H9 (cell line): ENCODE measurements at regions not wholly inside any gene's neighbourhood (a gene's known extent, or its start where the extent isn't known, plus 50 kb on each side); places are given as distances from the start of the nearest gene placed in this dataset.

ENCODE experiments used
- DNase-seq: peaks from one replicate; pipeline ENCODE4 v3.0.0-alpha.2; 2017
- H2AFZ ChIP-seq: one replicate; pipeline ENCODE4 v1.6.1; 2013; ENCODE audit warnings: mild to moderate bottlenecking, low read length, control low read depth, moderate library complexity
- H2AK5ac ChIP-seq: 2 replicates; pipeline ENCODE4 v1.6.1; 2013; ENCODE audit warnings: low read length, control low read depth, mixed read lengths; ENCODE audit not compliant: insufficient read length
- H2BK120ac ChIP-seq: one replicate; pipeline ENCODE4 v1.6.1; 2013; ENCODE audit warnings: low read depth, mild to moderate bottlenecking, low read length, control low read depth, inconsistent platforms; ENCODE audit not compliant: poor library complexity, severe bottlenecking
- H2BK12ac ChIP-seq: 2 replicates; pipeline ENCODE4 v1.6.1; 2013; ENCODE audit warnings: low read length, control low read depth, mixed read lengths, low read depth; ENCODE audit not compliant: insufficient read length
- H2BK15ac ChIP-seq: 2 replicates; pipeline ENCODE4 v1.6.1; 2013; ENCODE audit warnings: low read depth, low read length, control low read depth
- H2BK20ac ChIP-seq: one replicate; pipeline ENCODE4 v1.6.1; 2013; ENCODE audit warnings: low read depth, mild to moderate bottlenecking, low read length, control low read depth, inconsistent platforms; ENCODE audit not compliant: poor library complexity, severe bottlenecking
- H2BK5ac ChIP-seq: 2 replicates; pipeline ENCODE4 v1.6.1; 2013; ENCODE audit warnings: low read length, control low read depth, mixed read lengths; ENCODE audit not compliant: insufficient read length
- H3K14ac ChIP-seq: 2 replicates; pipeline ENCODE4 v1.6.1; 2013; ENCODE audit warnings: low read length, control low read depth; ENCODE audit not compliant: insufficient read depth
- H3K18ac ChIP-seq: 2 replicates; pipeline ENCODE4 v1.6.1; 2013; ENCODE audit warnings: low read depth, mild to moderate bottlenecking, mixed read lengths, low read length, control low read depth; ENCODE audit not compliant: insufficient read length
- H3K23ac ChIP-seq: 2 replicates; pipeline ENCODE4 v1.6.1; 2013; ENCODE audit warnings: low read length, control low read depth, mixed read lengths, low read depth; ENCODE audit not compliant: insufficient read length
- H3K23me2 ChIP-seq: 2 replicates; pipeline ENCODE4 v1.6.1; 2013; ENCODE audit warnings: low read depth, mild to moderate bottlenecking, mixed read lengths, low read length, control low read depth; ENCODE audit not compliant: insufficient read length, poor library complexity, severe bottlenecking
- H3K27ac ChIP-seq: 2 replicates; pipeline ENCODE4 v1.5.1; 2013; ENCODE audit warnings: low read length, control low read depth, mixed read lengths, low read depth; ENCODE audit not compliant: insufficient read length
- H3K27me3 ChIP-seq: 2 replicates; pipeline ENCODE4 v1.6.1; 2013; ENCODE audit warnings: low read length, control low read depth, inconsistent platforms; ENCODE audit not compliant: insufficient read depth
- H3K4ac ChIP-seq: 2 replicates; pipeline ENCODE4 v1.6.1; 2013; ENCODE audit warnings: low read depth, mild to moderate bottlenecking, control low read depth, inconsistent platforms, low read length, moderate library complexity
- H3K4me1 ChIP-seq: 2 replicates; pipeline ENCODE4 v1.6.1; 2013; ENCODE audit warnings: low read length, control low read depth, inconsistent platforms; ENCODE audit not compliant: insufficient read depth
- H3K4me2 ChIP-seq: 2 replicates; pipeline ENCODE4 v1.6.1; 2013; ENCODE audit warnings: low read length, control low read depth, mixed read lengths; ENCODE audit not compliant: insufficient read length, insufficient read depth
- H3K56ac ChIP-seq: 2 replicates; pipeline ENCODE4 v1.6.1; 2013; ENCODE audit warnings: low read depth, mild to moderate bottlenecking, mixed read lengths, low read length, control low read depth; ENCODE audit not compliant: insufficient read length
- H3K79me1 ChIP-seq: 2 replicates; pipeline ENCODE4 v1.6.1; 2013; ENCODE audit warnings: low read depth, mild to moderate bottlenecking, moderate library complexity, low read length, control low read depth, inconsistent platforms; ENCODE audit not compliant: insufficient read depth, poor library complexity, severe bottlenecking
- H3K79me2 ChIP-seq: 2 replicates; pipeline ENCODE4 v1.6.1; 2013; ENCODE audit warnings: low read length, control low read depth, inconsistent platforms; ENCODE audit not compliant: insufficient read depth
- H3K9ac ChIP-seq: 2 replicates; pipeline ENCODE4 v1.6.1; 2013; ENCODE audit warnings: low read length, control low read depth, mixed read lengths; ENCODE audit not compliant: insufficient read length; ENCODE audit errors: extremely low read depth
- H3K9me3 ChIP-seq: one replicate; pipeline ENCODE4 v1.6.1; 2013; ENCODE audit warnings: low read depth, low read length, inconsistent platforms; ENCODE audit not compliant: control insufficient read depth
- H3T11ph ChIP-seq: one replicate; pipeline ENCODE4 v1.6.1; 2013; ENCODE audit warnings: mild to moderate bottlenecking, low read length, control low read depth, inconsistent platforms
- H4K20me1 ChIP-seq: one replicate; pipeline ENCODE4 v1.6.1; 2013; ENCODE audit not compliant: control insufficient read depth, insufficient read length, insufficient read depth
- H4K5ac ChIP-seq: 2 replicates; pipeline ENCODE4 v1.6.1; 2013; ENCODE audit warnings: low read depth, mild to moderate bottlenecking, mixed read lengths, low read length, control low read depth; ENCODE audit not compliant: insufficient read length
- H4K8ac ChIP-seq: replicated peaks from 2 replicates; pipeline ENCODE4 v1.6.1; 2013; ENCODE audit warnings: low read length, control low read depth, mixed read lengths, low read depth; ENCODE audit not compliant: insufficient read length
- H4K91ac ChIP-seq: 2 replicates; pipeline ENCODE4 v1.6.1; 2013; ENCODE audit warnings: low read depth, mild to moderate bottlenecking, moderate library complexity, mixed read lengths, low read length, control low read depth; ENCODE audit not compliant: insufficient read length
- H3K27ac Mint-ChIP-seq, 3 experiments: 2 replicates in 2 of 3; 3 replicates in 1 of 3; pipeline ENCODE4 v1.8.0; 2020 to 2021; ENCODE audit warnings: mixed read lengths in 3 of 3, mild to moderate bottlenecking in 1 of 3, moderate library complexity in 1 of 3
- H3K27me3 Mint-ChIP-seq: 2 replicates; pipeline ENCODE4 v1.8.0; 2021; ENCODE audit warnings: low read depth, mild to moderate bottlenecking, moderate library complexity, mixed read lengths
- H3K36me3 Mint-ChIP-seq, 3 experiments: 2 replicates in 2 of 3; 3 replicates in 1 of 3; pipeline ENCODE4 v1.8.0; 2020 to 2021; ENCODE audit warnings: low read depth in 3 of 3, mixed read lengths in 3 of 3; ENCODE audit not compliant: insufficient read depth in 1 of 3
- H3K4me1 Mint-ChIP-seq, 2 experiments: 2 replicates each; pipeline ENCODE4 v1.8.0; 2020; ENCODE audit warnings: mixed read lengths in 2 of 2
- H3K4me3 Mint-ChIP-seq, 2 experiments: 2 replicates in 1 of 2; 3 replicates in 1 of 2; pipeline ENCODE4 v1.8.0; 2020 to 2021; ENCODE audit warnings: mild to moderate bottlenecking in 2 of 2, mixed read lengths in 2 of 2, moderate library complexity in 1 of 2
- H3K9me3 Mint-ChIP-seq, 2 experiments: 2 replicates in 1 of 2; 3 replicates in 1 of 2; pipeline ENCODE4 v1.8.0; 2020; ENCODE audit warnings: mild to moderate bottlenecking in 2 of 2, mixed read lengths in 2 of 2, moderate library complexity in 1 of 2
- CTCF ChIP-seq: fragments of 200-600 bp; sonication (generic); conservative IDR thresholded peaks from 3 replicates; pipeline ENCODE4 v1.8.0; 2021; ENCODE audit warnings: antibody characterized with exemption, mild to moderate bottlenecking
- WGBS: extraction: QIAGEN DNeasy Blood & Tissue Kit; methylation state at CpG from one replicate; pipeline ENCODE4 v1.1.7; 2013; ENCODE audit warnings: missing lambda C conversion rate, low lambda C conversion rate, mixed read lengths; ENCODE audit not compliant: insufficient read length; ENCODE audit errors: extremely low coverage; 5-methylcytosine and 5-hydroxymethylcytosine counted together

DNA sequence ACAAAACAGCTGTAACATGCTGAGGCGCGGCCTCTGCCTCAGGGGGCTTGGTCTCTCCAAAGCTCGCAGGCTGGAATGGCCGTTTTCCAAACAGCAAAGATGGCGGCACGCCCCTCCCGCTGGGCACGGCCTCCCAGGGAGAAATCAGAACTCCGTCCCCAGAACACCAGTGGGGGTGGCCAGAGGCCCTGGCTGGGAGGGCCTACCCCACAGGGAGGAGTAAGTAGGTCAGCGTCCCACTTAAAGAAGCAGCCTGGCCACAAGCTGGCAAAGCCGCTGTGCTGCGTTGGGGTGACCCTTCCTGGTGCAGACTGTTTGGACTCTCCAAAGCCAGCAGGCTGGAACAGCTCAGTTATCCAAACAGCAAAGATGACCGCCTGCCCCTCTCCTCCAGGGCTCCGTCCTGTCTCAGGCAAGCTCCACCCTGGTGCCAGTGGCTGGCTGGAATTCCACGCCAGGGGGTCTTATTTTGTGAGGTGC is 862.8 kb downstream of the TRIML1 start:
- Histone ChIP-seq H3K27ac (no peak overlapping the region), H2AK5ac (no peak overlapping the region), H3K4me2 (no peak overlapping the region), H3K4ac (no peak overlapping the region), H4K91ac (no peak overlapping the region), H3K18ac (no peak overlapping the region), H3K9ac (no peak overlapping the region), H2BK15ac (no peak overlapping the region), H3K23ac (no peak overlapping the region), H3K9me3 (no peaks in the 10 kb centered on the region), H3K79me1 (no peaks in the 10 kb centered on the region), H2BK20ac (no peak overlapping the region), H3K23me2 (no peaks in the 10 kb centered on the region), H3K56ac (no peak overlapping the region), H3K4me1 (no peaks in the 10 kb centered on the region), H4K5ac (no peak overlapping the region), H3K14ac (no peak overlapping the region), H4K20me1 (no peaks in the 10 kb centered on the region), H2BK120ac (no peak overlapping the region), H3T11ph (no peak overlapping the region), H3K79me2 (no peaks in the 10 kb centered on the region), H2BK5ac (no peak overlapping the region), H3K27me3 (no peaks in the 10 kb centered on the region), H2AFZ (no peak overlapping the region), H2BK12ac (no peak overlapping the region), H4K8ac (no peak overlapping the region)
- peaks cover 5 to 8% of the 10 kb centered on the region in 2 experiments for H3K4me1 Mint-ChIP-seq
- no peak for DNase-seq
- no peak overlapping the region for H3K27ac Mint-ChIP-seq
- H3K9me3 Mint-ChIP-seq = peaks cover 2 to 4% of the 10 kb centered on the region in 2 experiments; a peak in 2 of 5 replicates
- H3K4me3 Mint-ChIP-seq = no peak overlapping the region
- no peak for TF ChIP-seq CTCF
- peaks cover 0 to 19% (median 3%) of the 10 kb centered on the region in 3 experiments; a peak in 6 of 7 replicates for H3K36me3 Mint-ChIP-seq
- H3K27me3 Mint-ChIP-seq = no peaks in the 10 kb centered on the region
- no CpG with 5 or more reads among the region's 15 CpGs for WGBS
